Testis (tissue), 2 donors: ENCODE measurements at regions not wholly inside any gene's neighbourhood (a gene's known extent, or its start where the extent isn't known, plus 50 kb on each side); places are given as distances from the start of the nearest gene placed in this dataset.

ENCODE experiments used
- DNase-seq: peaks from one replicate; pipeline ENCODE4 v3.0.0-alpha.2; 2019
- H3K27ac ChIP-seq, 2 donors: fragments of 200-600 bp; sonication (generic); one replicate each; pipeline ENCODE4 v1.5.1; 2019
- H3K27me3 ChIP-seq: fragments of 200-600 bp; sonication (generic); one replicate; pipeline ENCODE4 v1.5.1; 2019
- H3K36me3 ChIP-seq: fragments of 200-600 bp; sonication (generic); one replicate; pipeline ENCODE4 v1.5.1; 2017; ENCODE audit warnings: low read depth; ENCODE audit errors: missing control alignments
- H3K4me1 ChIP-seq: fragments of 200-600 bp; sonication (generic); one replicate; pipeline ENCODE4 v1.5.1; 2019
- H3K4me3 ChIP-seq, 2 donors: fragments of 200-600 bp; sonication (generic); one replicate each; pipeline ENCODE4 v1.5.1; 2017 to 2019
- H3K9me3 ChIP-seq: fragments of 200-600 bp; sonication (generic); one replicate; pipeline ENCODE4 v1.5.1; 2017
- CTCF ChIP-seq, 3 experiments: fragments of 450-650 bp in 2 of 3; fragments of 200-600 bp in 1 of 3; sonication (generic) in 1 of 3; IDR thresholded peaks; one replicate each; pipeline ENCODE4 v1.5.1; 2016 to 2019; ENCODE audit warnings: antibody characterized with exemption in 3 of 3, mild to moderate bottlenecking in 2 of 3, moderate library complexity in 1 of 3
- POLR2A ChIP-seq: fragments of 450-650 bp; IDR thresholded peaks from one replicate; pipeline ENCODE4 v1.6.1; 2017; ENCODE audit warnings: antibody characterized with exemption, mild to moderate bottlenecking, moderate library complexity
- WGBS, 2 donors: methylation state at CpG; one replicate each; pipeline ENCODE4 v1.1.5; 2018; 5-methylcytosine and 5-hydroxymethylcytosine counted together
- intact Hi-C: fragments of 100-400 bp; cut with DNase I; formaldehyde crosslinking; loops from one replicate; pipeline ENCODE4 v1.15.1; 2023; ENCODE audit warnings: low total_unique reads

GRCh38 chr22:27063406-27063805, 406.0 kb downstream of the MIAT start:
- intact Hi-C loops = no loop called here
- H3K27me3 ChIP-seq = no peaks in the 10 kb centered on the region
- H3K4me3 ChIP-seq = no peak overlapping the region
- no peak for DNase-seq
- TF ChIP-seq CTCF (IDR thresholded peaks at IDR 0.05) (no peak), POLR2A (no peak)
- no peaks in the 10 kb centered on the region for H3K4me1 ChIP-seq
- WGBS, 2 donors = 37 to 42% methylated on average over 5 of the region's 5 CpGs
- H3K9me3 ChIP-seq = no peaks in the 10 kb centered on the region
- no peaks in the 10 kb centered on the region for H3K36me3 ChIP-seq
- H3K27ac ChIP-seq = no peak overlapping the region

DNA sequence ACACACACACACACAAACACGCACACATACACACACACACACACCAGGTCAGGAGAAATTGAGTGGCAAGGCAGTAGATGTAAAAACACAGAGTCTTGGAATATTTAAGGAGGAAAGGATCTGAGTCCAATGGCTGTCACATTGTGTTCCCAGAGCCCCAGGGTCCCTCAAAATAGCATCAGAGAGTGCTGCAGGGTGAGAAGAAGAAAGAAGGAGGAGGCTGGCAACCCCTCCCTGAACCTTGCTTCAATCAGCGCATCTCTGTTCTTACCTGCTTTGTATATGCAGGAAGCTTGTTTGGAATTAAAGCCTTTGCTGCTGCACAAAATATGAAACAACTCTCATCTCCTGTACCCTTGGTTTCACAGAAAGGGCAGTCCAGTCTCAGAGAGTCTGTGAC, 406.5 kb downstream of the MIAT start:
- DNase-seq = no peak
- H3K9me3 ChIP-seq = no peaks in the 10 kb centered on the region
- intact Hi-C loops = no loop called here
- H3K36me3 ChIP-seq = no peaks in the 10 kb centered on the region
- no peak overlapping the region for H3K4me3 ChIP-seq
- TF ChIP-seq POLR2A (no peak), CTCF (IDR thresholded peaks at IDR 0.05) (no peak)
- WGBS, 2 donors = 75 to 77% methylated on average over 2 of the region's 2 CpGs
- no peak overlapping the region for H3K27ac ChIP-seq
- no peaks in the 10 kb centered on the region for H3K27me3 ChIP-seq
- no peaks in the 10 kb centered on the region for H3K4me1 ChIP-seq

- intact Hi-C loops = no loop called here
- 69 to 89% methylated on average over 1 of the region's 1 CpG for WGBS, 2 donors
- no peak overlapping the region for H3K4me3 ChIP-seq
- no peak overlapping the region for H3K27ac ChIP-seq
- TF ChIP-seq CTCF (IDR thresholded peaks at IDR 0.05) = no peak
- TF ChIP-seq POLR2A = no peak
- no peaks in the 10 kb centered on the region for H3K27me3 ChIP-seq
- no peaks in the 10 kb centered on the region for H3K9me3 ChIP-seq
- no peak for DNase-seq
- H3K36me3 ChIP-seq = no peaks in the 10 kb centered on the region
- H3K4me1 ChIP-seq = no peaks in the 10 kb centered on the region
Measured at GRCh38 chr22:27064386-27064785, 407.0 kb downstream of the MIAT start.

DNA sequence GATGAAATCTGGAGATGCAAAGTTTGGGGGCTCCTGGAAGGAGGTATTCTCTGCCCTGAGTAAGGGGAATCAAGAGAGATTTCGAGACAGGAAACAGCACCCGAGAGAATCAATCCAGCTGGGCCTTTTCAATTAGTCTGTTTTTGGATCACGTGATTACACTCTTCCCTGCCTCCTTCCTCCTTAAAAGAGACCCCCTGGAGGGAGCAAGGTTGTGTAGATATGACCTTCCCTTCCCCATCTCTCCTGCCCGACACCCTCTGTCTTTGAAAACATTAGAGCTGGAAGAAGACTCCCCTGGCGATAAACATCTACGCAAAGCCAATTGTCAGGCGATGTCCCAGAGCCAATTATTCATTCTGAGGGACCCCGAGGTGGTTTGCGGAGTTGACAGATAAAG, 407.9 kb downstream of the MIAT start:
- no peak overlapping the region for H3K4me3 ChIP-seq
- no peaks in the 10 kb centered on the region for H3K4me1 ChIP-seq
- no peak for DNase-seq
- H3K36me3 ChIP-seq = no peaks in the 10 kb centered on the region
- WGBS, 2 donors = 57 to 65% methylated on average over 9 of the region's 9 CpGs
- TF ChIP-seq POLR2A (no peak), CTCF (IDR thresholded peaks at IDR 0.05) (no peak)
- no peaks in the 10 kb centered on the region for H3K27me3 ChIP-seq
- intact Hi-C loops = no loop called here
- H3K27ac ChIP-seq = no peak overlapping the region
- no peaks in the 10 kb centered on the region for H3K9me3 ChIP-seq

GRCh38 chr22:27066856-27067255, 409.5 kb downstream of the MIAT start:
- DNase-seq = no peak
- WGBS, 2 donors = 92 to 93% methylated on average over 12 of the region's 12 CpGs
- Histone ChIP-seq H3K9me3 (no peaks in the 10 kb centered on the region), H3K36me3 (no peaks in the 10 kb centered on the region), H3K4me3 (no peak overlapping the region), H3K27me3 (no peaks in the 10 kb centered on the region), H3K4me1 (no peaks in the 10 kb centered on the region), H3K27ac (no peak overlapping the region)
- TF ChIP-seq POLR2A (no peak), CTCF (IDR thresholded peaks at IDR 0.05) (no peak)
- intact Hi-C loops = no loop called here
